ENCODE measurements at regions not wholly inside any gene's neighbourhood (a gene's known extent, or its start where the extent isn't known, plus 50 kb on each side); places are given as distances from the start of the nearest gene placed in this dataset.

- H3K27me3 ChIP-seq = no peaks in the 10 kb centered on the region
- WGBS, 2 donors (ENCODE audit: low coverage in 1 of 2) = 56 to 75% methylated on average over 3 to 9 of the region's 9 CpGs
- no peaks in the 10 kb centered on the region for H3K4me1 ChIP-seq
- H3K27ac ChIP-seq = no peak overlapping the region
- H3K4me3 ChIP-seq = no peak overlapping the region
- no peaks in the 10 kb centered on the region for H3K9me3 ChIP-seq
- intact Hi-C loops (cut with DNase I; ENCODE audit: low total_unique reads) (no loop called here), in situ Hi-C loops (cut with MboI; ENCODE audit: low pct_ligation_motif_present in 1 of 4, low pct_unique_long_range_greater_than_20kb in 1 of 4, low sequenced_read_pairs in 3 of 4) (no loop called here)
- no peaks in the 10 kb centered on the region for H3K36me3 ChIP-seq
- no peak for TF ChIP-seq CTCF (IDR thresholded peaks at IDR 0.05)
- no peak for TF ChIP-seq POLR2AphosphoS5 (IDR thresholded peaks at IDR 0.05)
- no peak for TF ChIP-seq EP300 (IDR thresholded peaks at IDR 0.05; ENCODE audit: low read depth)
- no peak for TF ChIP-seq POLR2A (IDR thresholded peaks at IDR 0.05)
- DNase-seq = no peak
Observed at GRCh38 chr5:3287516-3287915, 308.1 kb upstream of the IRX1 start.

GRCh38 chr5:3285621-3286020, 310.0 kb upstream of the IRX1 start:
- intact Hi-C loops (cut with DNase I; ENCODE audit: low total_unique reads) = no loop called here
- Histone ChIP-seq H3K27ac (no peak overlapping the region), H3K27me3 (no peaks in the 10 kb centered on the region), H3K36me3 (no peaks in the 10 kb centered on the region), H3K4me1 (no peaks in the 10 kb centered on the region), H3K9me3 (no peaks in the 10 kb centered on the region), H3K4me3 (no peak overlapping the region)
- WGBS, 2 donors (ENCODE audit: low coverage in 1 of 2) = 83% methylated on average over 13 of the region's 13 CpGs; no CpG with 5 or more reads in 1 of the 2 donors
- TF ChIP-seq EP300 (IDR thresholded peaks at IDR 0.05; ENCODE audit: low read depth) (no peak), POLR2A (IDR thresholded peaks at IDR 0.05) (no peak), POLR2AphosphoS5 (IDR thresholded peaks at IDR 0.05) (no peak)
- DNase-seq = no peak
- in situ Hi-C loops (cut with MboI; ENCODE audit: low pct_ligation_motif_present in 1 of 4, low pct_unique_long_range_greater_than_20kb in 1 of 4, low sequenced_read_pairs in 3 of 4) = no loop called here

GRCh38 chr5:3284506-3284905, 311.1 kb upstream of the IRX1 start:
- no peak for DNase-seq
- H3K9me3 ChIP-seq = no peaks in the 10 kb centered on the region
- no peak for TF ChIP-seq POLR2A (IDR thresholded peaks at IDR 0.05)
- no peak for TF ChIP-seq CTCF (IDR thresholded peaks at IDR 0.05)
- TF ChIP-seq EP300 (IDR thresholded peaks at IDR 0.05; ENCODE audit: low read depth) = no peak
- TF ChIP-seq POLR2AphosphoS5 (IDR thresholded peaks at IDR 0.05) = no peak
- no peaks in the 10 kb centered on the region for H3K36me3 ChIP-seq
- H3K4me3 ChIP-seq = no peak overlapping the region
- no peaks in the 10 kb centered on the region for H3K27me3 ChIP-seq
- H3K4me1 ChIP-seq = no peaks in the 10 kb centered on the region
- WGBS, 2 donors (ENCODE audit: low coverage in 1 of 2) = 69 to 70% methylated on average over 2 to 5 of the region's 5 CpGs
- in situ Hi-C loops (cut with MboI; ENCODE audit: low pct_ligation_motif_present in 1 of 4, low pct_unique_long_range_greater_than_20kb in 1 of 4, low sequenced_read_pairs in 3 of 4) = no loop called here
- no peak overlapping the region for H3K27ac ChIP-seq
- intact Hi-C loops (cut with DNase I; ENCODE audit: low total_unique reads) = no loop called here

GRCh38 chr5:3282841-3283240, 312.8 kb upstream of the IRX1 start:
- TF ChIP-seq POLR2A (IDR thresholded peaks at IDR 0.05) (no peak), POLR2AphosphoS5 (IDR thresholded peaks at IDR 0.05) (no peak), CTCF (IDR thresholded peaks at IDR 0.05) (no peak), EP300 (IDR thresholded peaks at IDR 0.05; ENCODE audit: low read depth) (no peak)
- Histone ChIP-seq H3K9me3 (no peaks in the 10 kb centered on the region), H3K27ac (no peak overlapping the region), H3K4me3 (no peak overlapping the region), H3K36me3 (no peaks in the 10 kb centered on the region), H3K27me3 (no peaks in the 10 kb centered on the region), H3K4me1 (no peaks in the 10 kb centered on the region)
- WGBS, 2 donors (ENCODE audit: low coverage in 1 of 2) = 90 to 93% methylated on average over 10 to 20 of the region's 20 CpGs
- intact Hi-C loops (cut with DNase I; ENCODE audit: low total_unique reads) = no loop called here
- no peak for DNase-seq
- in situ Hi-C loops (cut with MboI; ENCODE audit: low pct_ligation_motif_present in 1 of 4, low pct_unique_long_range_greater_than_20kb in 1 of 4, low sequenced_read_pairs in 3 of 4) = no loop called here

- no peaks in the 10 kb centered on the region for H3K9me3 ChIP-seq
- no peaks in the 10 kb centered on the region for H3K4me1 ChIP-seq
- WGBS, 2 donors (ENCODE audit: low coverage in 1 of 2) = 73% methylated on average over 7 of the region's 7 CpGs; no CpG with 5 or more reads in 1 of the 2 donors
- no peak overlapping the region for H3K27ac ChIP-seq
- in situ Hi-C loops (cut with MboI; ENCODE audit: low pct_ligation_motif_present in 1 of 4, low pct_unique_long_range_greater_than_20kb in 1 of 4, low sequenced_read_pairs in 3 of 4) (no loop called here), intact Hi-C loops (cut with DNase I; ENCODE audit: low total_unique reads) (no loop called here)
- no peak for DNase-seq
- no peaks in the 10 kb centered on the region for H3K27me3 ChIP-seq
- no peak overlapping the region for H3K4me3 ChIP-seq
- no peaks in the 10 kb centered on the region for H3K36me3 ChIP-seq
- TF ChIP-seq POLR2A (IDR thresholded peaks at IDR 0.05) (no peak), EP300 (IDR thresholded peaks at IDR 0.05; ENCODE audit: low read depth) (no peak), POLR2AphosphoS5 (IDR thresholded peaks at IDR 0.05) (no peak), CTCF (IDR thresholded peaks at IDR 0.05) (no peak)
Observed at GRCh38 chr5:3281366-3281765, 314.3 kb upstream of the IRX1 start.

All from transverse colon (tissue), 4 donors.